Fibroblast of the aortic adventitia (primary cell): ENCODE measurements at regions not wholly inside any gene's neighbourhood (a gene's known extent, or its start where the extent isn't known, plus 50 kb on each side); places are given as distances from the start of the nearest gene placed in this dataset.

Experiments
- DNase-seq: peaks from one replicate; pipeline ENCODE4 v3.0.0-alpha.2; 2010; ENCODE audit warnings: low read depth
- H3K4me3 ChIP-seq: 2 replicates; pipeline ENCODE4 v1.5.1; 2011; ENCODE audit warnings: low read depth, mild to moderate bottlenecking, control low read depth, low read length, moderate library complexity
- TF ChIP-seq, protein P1 (sequence below): IDR thresholded peaks from 2 replicates; pipeline ENCODE4 v1.5.1; 2011; ENCODE audit warnings: mild to moderate bottlenecking, low read length, control low read depth, inconsistent platforms; ENCODE audit not compliant: insufficient read depth

DNA sequence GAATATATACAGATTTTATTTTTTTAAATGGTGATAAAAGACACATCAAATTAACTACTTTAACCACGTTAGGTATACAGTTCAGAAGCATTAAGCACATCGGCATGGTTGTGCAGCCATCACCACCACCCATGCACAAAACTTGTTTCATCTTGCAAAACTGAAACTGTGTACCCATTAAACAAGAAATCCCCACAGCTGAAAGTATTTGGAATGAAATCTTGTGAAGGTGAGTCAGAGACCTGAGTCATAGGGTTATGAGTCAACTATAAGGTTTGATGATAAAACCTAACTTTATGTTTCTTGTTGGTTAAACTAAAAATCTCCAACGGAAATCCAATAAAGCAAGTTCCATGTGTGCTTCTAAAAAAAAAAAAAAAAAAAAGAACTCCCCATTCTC is 561.6 kb upstream of the PSMD7 start:
- peak; percentile 25 for DNase-seq
- TF ChIP-seq, protein P1, sequence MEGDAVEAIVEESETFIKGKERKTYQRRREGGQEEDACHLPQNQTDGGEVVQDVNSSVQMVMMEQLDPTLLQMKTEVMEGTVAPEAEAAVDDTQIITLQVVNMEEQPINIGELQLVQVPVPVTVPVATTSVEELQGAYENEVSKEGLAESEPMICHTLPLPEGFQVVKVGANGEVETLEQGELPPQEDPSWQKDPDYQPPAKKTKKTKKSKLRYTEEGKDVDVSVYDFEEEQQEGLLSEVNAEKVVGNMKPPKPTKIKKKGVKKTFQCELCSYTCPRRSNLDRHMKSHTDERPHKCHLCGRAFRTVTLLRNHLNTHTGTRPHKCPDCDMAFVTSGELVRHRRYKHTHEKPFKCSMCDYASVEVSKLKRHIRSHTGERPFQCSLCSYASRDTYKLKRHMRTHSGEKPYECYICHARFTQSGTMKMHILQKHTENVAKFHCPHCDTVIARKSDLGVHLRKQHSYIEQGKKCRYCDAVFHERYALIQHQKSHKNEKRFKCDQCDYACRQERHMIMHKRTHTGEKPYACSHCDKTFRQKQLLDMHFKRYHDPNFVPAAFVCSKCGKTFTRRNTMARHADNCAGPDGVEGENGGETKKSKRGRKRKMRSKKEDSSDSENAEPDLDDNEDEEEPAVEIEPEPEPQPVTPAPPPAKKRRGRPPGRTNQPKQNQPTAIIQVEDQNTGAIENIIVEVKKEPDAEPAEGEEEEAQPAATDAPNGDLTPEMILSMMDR = no peak
- H3K4me3 ChIP-seq = no peak overlapping the region

DNA sequence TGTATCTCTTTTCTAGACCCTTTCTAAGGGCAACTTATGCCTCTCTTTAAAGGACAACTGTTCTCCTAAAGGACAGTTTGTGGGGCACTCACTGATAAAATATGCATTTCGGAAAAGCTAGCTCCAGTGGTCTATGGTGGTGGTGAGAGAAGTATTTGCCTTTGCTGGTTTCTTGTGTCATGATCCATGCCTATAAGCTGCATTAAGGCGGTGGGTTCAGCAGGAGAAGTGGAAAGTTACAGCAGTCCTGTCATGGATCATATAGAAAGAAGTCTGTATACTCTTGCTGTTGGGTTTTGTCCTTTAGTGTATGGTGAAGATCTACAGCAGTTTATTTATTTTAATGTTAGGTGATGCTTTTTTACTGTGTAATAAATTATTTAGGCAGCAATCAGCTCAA is 563.9 kb upstream of the PSMD7 start:
- no peak for DNase-seq
- TF ChIP-seq, protein P1 = no peak

DNA sequence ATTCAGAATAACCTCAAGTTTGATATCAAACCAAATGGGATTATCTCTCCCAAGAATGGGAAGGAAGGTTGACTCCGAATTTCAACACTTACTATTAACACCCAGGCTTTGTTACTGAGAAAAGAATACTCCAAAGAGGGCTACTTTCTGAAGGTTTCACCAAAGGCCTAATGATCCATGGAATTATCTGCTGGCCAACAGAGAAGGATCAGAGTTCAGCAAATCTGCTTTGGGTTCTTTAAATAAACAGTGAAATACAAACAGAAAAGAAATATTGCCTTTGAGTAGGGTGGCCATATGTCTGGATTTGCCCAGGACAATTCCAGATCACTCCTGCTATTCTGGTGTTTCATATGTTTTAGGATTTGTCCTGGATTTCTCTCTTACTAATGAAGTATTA is 564.5 kb upstream of the PSMD7 start:
- DNase-seq = no peak
- TF ChIP-seq, protein P1 = no peak
- H3K4me3 ChIP-seq = no peak overlapping the region

More for the DNA sequence above, 563.9 kb upstream of the PSMD7 start:
- no peak overlapping the region for H3K4me3 ChIP-seq

DNA sequence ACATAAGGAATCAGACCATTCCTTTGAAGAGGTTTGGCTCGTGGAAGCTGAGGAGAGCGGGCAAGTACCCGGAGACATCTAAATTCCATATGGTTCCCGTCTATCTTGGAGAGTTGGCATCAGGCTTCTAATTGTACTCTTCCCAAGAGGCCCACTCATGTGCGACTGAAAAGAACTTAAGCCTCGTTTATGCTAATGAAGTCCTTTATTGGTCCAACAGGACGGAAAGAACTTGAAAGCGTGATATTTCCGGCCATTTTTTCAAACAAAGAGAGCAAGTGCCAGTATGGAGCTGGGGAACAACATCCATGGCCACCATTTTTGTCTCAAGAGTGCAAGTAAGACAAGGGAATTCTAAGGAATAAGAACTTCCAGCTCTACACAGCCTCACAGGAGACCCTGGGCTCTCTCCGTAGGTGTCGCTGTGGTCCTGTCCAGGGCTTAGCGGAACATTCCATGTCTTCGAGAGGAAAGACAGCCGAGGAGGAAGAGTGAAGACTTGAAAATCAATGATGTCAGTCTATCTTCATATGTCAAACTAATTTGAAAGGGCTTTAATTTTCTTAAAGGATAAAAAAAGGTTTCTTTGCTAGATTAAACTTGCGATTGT is 566.0 kb upstream of the PSMD7 start:
- TF ChIP-seq, protein P1 = no peak
- no peak overlapping the region for H3K4me3 ChIP-seq
- no peak for DNase-seq

DNA sequence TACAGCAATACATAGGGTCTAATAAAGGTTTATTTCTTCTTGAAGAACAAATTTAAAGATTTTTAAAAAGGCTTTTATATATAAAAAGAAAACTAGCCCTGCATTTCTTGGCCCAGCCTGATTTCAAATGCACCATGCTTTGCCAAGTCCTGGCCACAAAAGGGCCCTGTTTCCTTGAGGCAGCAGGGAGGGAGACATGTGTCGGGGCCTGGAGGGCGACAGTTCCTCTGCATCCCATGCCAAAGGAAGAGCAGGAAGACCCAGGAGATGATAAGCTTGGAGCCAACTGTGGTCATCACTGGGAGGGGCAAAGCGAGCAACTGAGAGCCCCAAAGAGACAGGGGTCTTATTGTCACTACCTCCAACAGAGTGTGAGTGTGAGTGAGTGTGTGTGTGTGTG is 571.5 kb upstream of the PSMD7 start:
- TF ChIP-seq, protein P1 = no peak
- H3K4me3 ChIP-seq = no peak overlapping the region
- no peak for DNase-seq

DNA sequence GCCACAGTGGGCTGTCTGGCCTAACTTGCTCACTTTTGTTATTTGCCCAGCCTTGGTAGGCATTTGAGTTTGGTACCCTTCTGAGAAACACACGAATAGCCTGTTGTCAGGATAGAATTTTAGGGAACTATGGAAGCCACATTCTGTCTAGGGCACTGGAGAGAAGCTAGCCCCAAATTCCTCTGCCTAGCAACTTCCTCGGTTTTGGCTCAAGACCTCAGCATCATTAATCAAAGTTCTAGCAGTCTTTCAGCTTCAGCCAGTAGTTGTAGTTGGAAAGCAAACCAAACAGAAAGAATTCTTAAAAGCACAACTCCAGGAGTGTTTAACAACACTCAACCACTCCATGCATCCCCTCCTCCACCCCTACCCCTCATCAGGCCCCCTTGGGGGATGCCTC is 572.1 kb upstream of the PSMD7 start:
- no peak overlapping the region for H3K4me3 ChIP-seq
- DNase-seq = no peak
- TF ChIP-seq, protein P1 = no peak

DNA sequence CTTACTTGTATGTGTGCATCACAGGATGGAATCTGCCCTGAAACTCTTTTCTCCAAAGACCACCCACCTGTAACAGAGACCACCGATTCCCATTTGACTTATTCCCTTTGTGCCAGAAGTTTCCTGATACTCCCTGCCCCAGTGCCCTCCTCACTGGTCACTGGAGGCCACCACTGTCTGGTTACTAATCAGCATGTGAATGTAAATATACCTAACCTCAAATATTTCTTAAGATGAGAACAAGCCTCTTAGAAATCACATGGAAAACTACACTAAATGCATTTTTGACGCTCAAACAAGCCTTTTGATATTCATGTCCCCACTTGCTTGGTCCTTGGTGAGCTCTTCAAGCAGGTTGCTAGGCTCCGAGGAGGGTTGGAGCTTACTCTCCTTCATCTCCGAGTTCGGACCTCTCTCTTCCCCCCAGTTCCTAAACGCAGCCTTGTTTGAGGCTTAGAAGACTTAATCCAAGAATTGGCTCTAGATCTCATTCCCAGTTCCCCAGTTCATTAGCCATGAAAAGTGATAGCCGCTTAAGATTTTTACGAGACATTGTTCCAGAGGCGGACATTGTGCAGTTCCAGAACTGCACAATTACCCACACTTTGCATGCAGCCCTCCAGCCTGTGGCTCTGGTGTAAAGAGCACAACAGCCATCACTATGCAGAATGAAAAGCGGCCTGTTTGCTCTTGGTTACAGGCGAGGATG is 579.2 kb upstream of the PSMD7 start:
- H3K4me3 ChIP-seq = no peak overlapping the region
- TF ChIP-seq, protein P1 = no peak
- no peak for DNase-seq
